ENCODE measurements at regions not wholly inside any gene's neighbourhood (a gene's known extent, or its start where the extent isn't known, plus 50 kb on each side); places are given as distances from the start of the nearest gene placed in this dataset.
A peak's percentile ranks its signal among the peaks of the same experiment; 100 is the strongest.
"Not testable (repeated sequence)": the region's sequence is repeated elsewhere in the genome, so short reads cannot be mapped to it uniquely, and the experiment has no call there.

DNA sequence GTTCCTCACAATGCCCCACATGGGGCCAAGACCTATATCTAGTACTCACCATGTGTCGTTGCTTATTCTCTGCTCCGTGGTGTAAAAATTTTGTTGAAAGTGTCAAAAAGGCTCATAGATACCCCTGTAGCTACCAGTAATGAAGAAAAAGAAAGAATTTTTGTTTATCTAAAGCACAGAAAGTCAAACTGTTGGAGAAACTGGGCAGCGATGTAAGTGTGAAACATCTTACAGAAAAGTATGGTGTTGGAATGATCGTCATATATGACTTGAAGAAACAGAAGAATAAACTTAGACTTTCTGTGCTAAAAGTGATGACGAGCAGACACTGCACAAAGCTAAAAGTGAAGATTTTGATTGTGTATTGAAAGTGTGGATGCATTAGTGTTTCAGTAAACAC is 626.6 kb upstream of the GHITM start:
- no peak for FAIRE-seq
- no peak for DNase-seq (ENCODE audit: low spot score)

DNA sequence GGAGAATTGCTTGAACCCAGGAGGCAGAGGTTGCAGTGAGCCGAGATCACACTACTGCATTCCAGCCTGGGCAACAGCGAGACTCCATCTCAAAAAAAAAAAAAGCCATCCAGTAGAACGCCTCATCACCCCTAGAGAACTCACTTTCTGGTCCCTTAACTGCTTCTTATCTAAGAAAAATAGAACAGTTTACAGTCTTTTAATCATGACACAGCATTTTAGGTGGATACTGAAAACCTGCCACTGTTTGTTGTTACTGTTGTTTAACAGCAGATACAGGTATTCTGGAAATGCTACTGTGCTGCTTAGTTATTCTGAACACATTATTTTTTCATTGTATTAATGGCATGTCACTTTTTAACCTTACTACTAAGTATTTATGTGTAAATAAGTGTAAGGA is 624.3 kb upstream of the GHITM start:
- DNase-seq (ENCODE audit: low spot score) (no peak), FAIRE-seq (no peak)

DNA sequence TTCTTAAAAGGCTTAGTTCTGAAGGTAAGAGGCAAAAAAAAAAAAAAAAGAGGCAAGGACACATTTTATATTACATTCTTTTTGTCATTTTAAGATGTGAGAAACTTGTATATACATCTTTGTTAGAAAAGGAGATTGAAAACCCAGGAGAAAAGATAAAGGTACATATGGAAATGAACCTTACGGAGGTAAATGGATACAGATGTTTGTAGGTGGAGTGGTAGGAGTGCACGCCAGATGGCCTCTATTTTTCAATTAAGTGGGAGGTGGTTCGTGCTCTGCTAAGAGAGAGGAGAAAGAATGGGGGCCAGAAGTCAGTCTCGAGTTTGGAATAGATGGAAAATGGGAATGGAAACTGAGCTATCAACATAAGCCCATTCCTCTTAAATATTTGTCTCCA is 622.5 kb upstream of the GHITM start:
- DNase-seq (ENCODE audit: low spot score) = no peak
- FAIRE-seq = no peak

GRCh38 chr10:83517456-83517855 is 621.9 kb upstream of the GHITM start:
- no peak for FAIRE-seq

GRCh38 chr10:83518779-83519178 is 620.5 kb upstream of the GHITM start:
- DNase-seq (ENCODE audit: low spot score) (no peak), FAIRE-seq (no peak)

More at GRCh38 chr10:83517456-83517855, 621.9 kb upstream of the GHITM start:
- no peak for DNase-seq (ENCODE audit: low spot score)

DNA sequence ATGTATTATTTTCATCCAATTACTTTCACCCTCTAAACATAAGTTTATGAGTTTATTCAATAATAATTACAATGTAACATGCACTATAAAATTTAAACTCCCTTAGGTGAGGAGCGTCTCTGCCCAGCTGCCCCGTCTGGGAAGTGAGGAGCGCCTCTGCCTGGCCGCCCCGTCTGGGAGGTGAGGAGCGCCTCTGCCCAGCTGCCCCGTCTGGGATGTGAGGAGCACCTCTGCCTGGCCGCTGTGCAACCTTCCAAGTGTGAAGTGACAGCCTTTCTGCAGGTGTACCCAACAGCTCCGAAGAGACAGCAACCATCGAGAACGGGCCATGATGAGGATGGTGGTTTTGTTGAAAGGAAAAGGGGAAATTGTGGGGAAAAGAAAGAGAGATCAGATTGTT is 618.9 kb upstream of the GHITM start:
- FAIRE-seq; DNase-seq (ENCODE audit: low spot score): not testable (repeated sequence)

DNA sequence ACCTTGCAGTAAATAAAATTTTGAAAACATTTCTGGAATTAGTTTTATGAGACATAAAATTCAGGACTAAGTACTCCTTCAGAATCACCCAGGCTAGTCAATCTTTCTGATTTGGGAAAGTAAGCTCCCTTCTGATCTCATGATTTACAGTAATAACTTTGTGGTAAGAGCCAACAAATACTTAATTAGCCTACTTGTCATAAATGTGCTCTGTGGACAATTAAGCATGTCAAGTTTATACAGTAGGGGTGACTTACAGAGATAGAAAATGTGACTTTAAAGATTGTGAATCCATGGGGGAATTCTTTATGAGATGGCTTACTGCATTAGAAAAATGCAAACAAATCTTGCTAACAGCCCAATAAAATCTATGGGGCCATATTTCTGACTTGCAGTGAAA is 616.9 kb upstream of the GHITM start:
- no peak for DNase-seq (ENCODE audit: low spot score)
- FAIRE-seq = no peak

DNA sequence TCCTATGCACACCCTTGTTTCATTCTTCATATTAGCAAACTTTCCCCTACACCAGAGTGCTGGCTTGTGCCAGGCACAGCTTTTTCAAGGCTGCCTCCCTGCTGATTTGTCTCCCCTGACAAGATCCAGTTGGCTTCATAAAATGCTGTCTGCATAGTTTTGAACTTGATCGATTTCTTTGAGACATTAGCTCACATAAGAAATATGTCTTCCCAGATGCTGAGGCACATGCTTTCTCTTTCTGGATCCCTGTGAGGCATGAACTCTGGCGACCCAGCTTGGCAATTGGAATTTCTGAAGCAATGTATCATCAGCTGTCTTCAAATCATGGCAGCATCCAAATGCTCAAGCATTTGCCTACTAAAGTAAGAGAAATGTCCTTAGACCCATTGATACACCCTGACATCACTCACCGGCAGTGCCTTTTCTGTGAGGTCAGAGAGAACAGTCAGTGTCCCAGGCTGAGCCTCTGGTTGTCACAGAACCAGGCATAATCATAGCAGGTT is 616.4 kb upstream of the GHITM start:
- FAIRE-seq (no peak), DNase-seq (ENCODE audit: low spot score) (peak; percentile 54)

GRCh38 chr10:83527934-83528333 is 611.4 kb upstream of the GHITM start:
- FAIRE-seq = no peak
- DNase-seq (ENCODE audit: low spot score) = no peak

DNA sequence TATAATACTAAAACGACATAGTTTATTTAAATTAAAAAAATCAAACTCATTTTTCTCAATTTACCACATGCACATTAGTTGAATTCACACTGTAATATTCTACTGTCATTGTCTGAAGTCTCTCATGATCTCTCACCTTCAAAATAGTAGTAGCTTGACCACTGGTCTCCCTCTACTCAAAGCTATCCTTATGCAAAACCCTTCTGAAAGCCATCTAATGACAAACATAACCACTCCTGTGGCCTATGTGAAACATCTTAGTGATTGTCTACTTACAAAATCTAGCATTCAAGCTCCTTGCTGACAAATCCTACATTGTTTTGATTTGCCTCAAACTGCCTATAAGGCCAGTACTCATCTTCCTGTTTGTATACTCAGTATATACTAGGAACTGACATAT is 606.0 kb upstream of the GHITM start:
- DNase-seq (ENCODE audit: low spot score) (no peak), FAIRE-seq (no peak)

DNA sequence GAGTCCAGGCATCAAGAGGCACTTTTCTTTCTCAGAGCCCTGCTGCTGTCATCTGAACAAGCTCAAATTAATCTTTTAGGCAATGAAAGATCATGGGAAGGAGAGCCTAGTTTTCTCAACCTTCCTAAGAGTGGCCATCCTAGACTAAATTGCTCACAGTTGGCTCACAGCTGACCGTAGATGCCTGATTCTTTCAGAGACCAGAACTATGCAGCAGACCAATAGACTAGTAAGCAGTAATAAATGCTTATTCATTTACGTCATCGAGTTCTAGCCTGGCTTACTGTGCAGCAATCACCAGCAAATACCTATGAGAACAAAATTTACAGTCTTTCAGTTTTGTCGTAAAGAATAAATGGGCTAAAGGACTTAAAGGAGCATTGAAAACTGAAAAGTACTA is 602.9 kb upstream of the GHITM start:
- DNase-seq (ENCODE audit: low spot score) (no peak), FAIRE-seq (no peak)

- no peak for DNase-seq (ENCODE audit: low spot score)
- no peak for FAIRE-seq
Observed at GRCh38 chr10:83538047-83538446, 601.3 kb upstream of the GHITM start.

DNA sequence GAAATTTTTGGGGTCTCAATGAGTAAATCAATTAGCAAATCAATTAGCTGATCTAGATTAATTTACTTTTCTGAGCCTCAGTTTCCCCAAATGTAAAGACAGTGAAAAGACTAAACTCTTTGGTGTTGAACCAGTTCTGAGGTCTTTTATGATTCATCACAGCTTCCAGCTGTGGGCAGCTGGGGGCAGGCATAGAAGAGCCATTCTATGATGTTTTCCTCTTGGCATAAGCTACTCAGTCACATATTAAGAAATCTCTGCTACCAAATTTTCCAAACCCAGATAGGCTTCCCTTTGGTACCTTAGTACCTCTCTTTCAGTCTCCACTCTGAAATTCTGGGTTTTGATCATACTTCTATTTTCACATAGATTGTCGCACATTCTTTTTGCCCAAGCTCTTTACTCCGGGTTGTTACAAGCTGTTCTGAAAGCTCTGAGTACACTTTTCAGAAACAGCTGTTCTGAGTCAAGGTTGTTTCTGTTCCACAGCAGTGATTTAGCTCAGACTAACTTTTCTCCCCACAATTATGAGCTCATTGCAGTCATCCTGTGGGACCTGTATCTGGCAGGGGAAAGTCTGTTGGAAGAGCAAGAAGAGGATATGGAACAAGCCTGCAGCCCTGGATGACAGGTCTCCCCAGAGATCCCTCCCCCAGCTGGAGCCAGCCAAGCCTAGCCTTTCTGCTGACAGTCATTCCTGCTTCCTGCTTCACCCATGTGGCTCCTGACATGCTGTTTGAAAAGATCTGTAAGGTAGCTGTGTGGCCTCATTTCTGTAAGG is 599.6 kb upstream of the GHITM start:
- FAIRE-seq = no peak
- DNase-seq (ENCODE audit: low spot score) = no peak

- FAIRE-seq (no peak), DNase-seq (ENCODE audit: low spot score) (no peak)
Observed at GRCh38 chr10:83541046-83541445, 598.3 kb upstream of the GHITM start.

- no peak for DNase-seq (ENCODE audit: low spot score)
- no peak for FAIRE-seq
Observed at GRCh38 chr10:83542774-83543411, 596.4 kb upstream of the GHITM start.

DNA sequence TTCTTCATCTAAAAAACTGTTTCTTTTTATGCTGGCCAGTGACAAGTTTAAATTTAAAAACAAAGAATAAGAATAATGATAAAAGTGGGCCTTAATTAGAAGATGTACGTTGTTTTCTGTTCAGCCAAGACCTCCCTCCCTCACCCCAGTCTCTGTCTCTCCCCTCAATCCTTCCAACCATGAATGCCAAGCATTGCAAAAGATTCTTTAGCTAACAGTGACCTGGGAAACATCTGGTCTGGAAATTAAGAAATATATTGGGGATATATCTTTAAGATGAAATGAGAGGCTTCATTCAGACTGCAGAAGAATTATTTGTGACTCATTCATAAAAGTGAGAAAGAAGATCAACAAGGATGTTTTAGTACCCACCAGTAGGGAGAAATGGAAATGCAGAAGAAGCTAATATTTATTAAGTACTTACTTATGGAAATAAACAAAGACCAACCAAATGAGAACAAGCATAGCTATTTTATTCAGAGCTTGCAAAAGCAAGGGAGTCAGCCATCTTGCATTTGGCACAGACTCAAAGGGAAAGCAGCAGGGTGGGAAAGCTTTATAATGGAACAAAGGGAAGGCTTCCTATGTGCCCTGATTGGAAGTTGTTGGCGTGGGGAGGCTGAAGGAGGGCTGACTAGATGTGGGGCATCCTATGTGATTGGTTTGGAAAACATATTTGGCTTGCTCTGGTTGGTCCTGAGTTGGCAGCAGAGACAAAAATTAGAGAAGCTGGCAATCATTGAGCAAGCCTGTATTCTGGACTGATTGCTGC is 595.4 kb upstream of the GHITM start:
- FAIRE-seq = no peak

GRCh38 chr10:83545901-83546391 is 593.4 kb upstream of the GHITM start:
- no peak for FAIRE-seq
- DNase-seq (ENCODE audit: low spot score) = no peak

More for the DNA sequence above, 595.4 kb upstream of the GHITM start:
- DNase-seq (ENCODE audit: low spot score) = no peak

- not testable (repeated sequence) for FAIRE-seq; DNase-seq (ENCODE audit: low spot score)
Observed at GRCh38 chr10:83551190-83551589, 588.1 kb upstream of the GHITM start.

GRCh38 chr10:83553366-83553765 is 585.9 kb upstream of the GHITM start:
- DNase-seq (ENCODE audit: low spot score) (no peak), FAIRE-seq (no peak)

GRCh38 chr10:83555264-83555663 is 584.0 kb upstream of the GHITM start:
- FAIRE-seq (no peak), DNase-seq (ENCODE audit: low spot score) (no peak)

DNA sequence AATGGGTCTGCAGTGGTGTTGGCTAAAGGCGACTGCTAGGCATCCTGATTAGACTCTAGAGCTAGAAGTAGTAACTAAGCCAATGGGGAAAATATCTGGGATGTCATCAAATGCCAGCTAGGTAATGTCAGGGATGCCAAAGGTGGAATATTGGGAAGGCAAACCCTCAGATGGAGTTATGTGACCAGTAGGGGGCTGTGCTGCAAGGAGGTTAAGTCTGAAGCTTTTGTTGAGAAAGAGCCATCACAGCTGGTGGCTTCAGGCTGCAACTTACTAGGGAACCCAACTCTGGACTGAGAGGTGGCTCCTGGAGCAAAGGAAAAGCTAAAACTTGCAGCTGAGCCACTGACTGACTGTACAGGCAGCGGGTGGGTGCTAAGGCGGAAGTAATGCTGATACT is 576.9 kb upstream of the GHITM start:
- no peak for DNase-seq (ENCODE audit: low spot score)
- FAIRE-seq = no peak
